ENCODE measurements at regions not wholly inside any gene's neighbourhood (a gene's known extent, or its start where the extent isn't known, plus 50 kb on each side); places are given as distances from the start of the nearest gene placed in this dataset.

GRCh38 chr3:64464955-64465354 is 222.8 kb downstream of the ADAMTS9 start:
- no peak for DNase-seq

GRCh38 chr3:64463981-64464380 is 223.8 kb downstream of the ADAMTS9 start:
- no peak for DNase-seq

- no peak for DNase-seq
Observed at GRCh38 chr3:64462203-64462602, 225.6 kb downstream of the ADAMTS9 start.

GRCh38 chr3:64460877-64461276 is 226.9 kb downstream of the ADAMTS9 start:
- DNase-seq, result no peak

- DNase-seq, result no peak
Observed at GRCh38 chr3:64460141-64460730, 227.6 kb downstream of the ADAMTS9 start.

- no peak for DNase-seq
Observed at GRCh38 chr3:64459711-64460110, 228.1 kb downstream of the ADAMTS9 start.

- no peak for DNase-seq
Observed at GRCh38 chr3:64457811-64458210, 230.0 kb downstream of the ADAMTS9 start.

GRCh38 chr3:64456674-64457073 is 231.1 kb downstream of the ADAMTS9 start:
- DNase-seq, result no peak

- DNase-seq, result no peak
Observed at GRCh38 chr3:64455351-64455750, 230.1 kb upstream of the PRICKLE2 start.

- no peak for DNase-seq
Observed at GRCh38 chr3:64454768-64455167, 229.5 kb upstream of the PRICKLE2 start.

GRCh38 chr3:64454179-64454578 is 228.9 kb upstream of the PRICKLE2 start:
- no peak for DNase-seq

GRCh38 chr3:64451283-64452012 is 226.2 kb upstream of the PRICKLE2 start:
- DNase-seq, result no peak

GRCh38 chr3:64450396-64450956 is 225.2 kb upstream of the PRICKLE2 start:
- no peak for DNase-seq

- no peak for DNase-seq
Observed at GRCh38 chr3:64449026-64449425, 223.8 kb upstream of the PRICKLE2 start.

GRCh38 chr3:64445944-64446300 is 220.7 kb upstream of the PRICKLE2 start:
- DNase-seq, result no peak

GRCh38 chr3:64445109-64445943 is 220.1 kb upstream of the PRICKLE2 start:
- peak; percentile 26 for DNase-seq

- DNase-seq, result no peak
Observed at GRCh38 chr3:64444490-64445108, 219.3 kb upstream of the PRICKLE2 start.

GRCh38 chr3:64443546-64444381 is 218.5 kb upstream of the PRICKLE2 start:
- no peak for DNase-seq

GRCh38 chr3:64441861-64442260 is 216.6 kb upstream of the PRICKLE2 start:
- peak; percentile 44 for DNase-seq

GRCh38 chr3:64440498-64440897 is 215.2 kb upstream of the PRICKLE2 start:
- no peak for DNase-seq

GRCh38 chr3:64438812-64439211 is 213.5 kb upstream of the PRICKLE2 start:
- DNase-seq, result no peak

- no peak for DNase-seq
Observed at GRCh38 chr3:64438066-64438465, 212.8 kb upstream of the PRICKLE2 start.
